PC-3 (cell line): ENCODE measurements at regions not wholly inside any gene's neighbourhood (a gene's known extent, or its start where the extent isn't known, plus 50 kb on each side); places are given as distances from the start of the nearest gene placed in this dataset.

Experiments
- ATAC-seq: fragments of 200-7000 bp; cut with Tn5 transposase; 2 replicates; pipeline ENCODE4 v1.9.1; 2020; ENCODE audit warnings: mild to moderate bottlenecking, moderate library complexity
- BruUV-seq: library from RNA; stranded (reverse); fragments of 400-500 nt; replicated peaks from 2 replicates; lab custom pipeline; 2021; lab: Mats Ljungman, UMichigan
- CTCF ChIA-PET: fragments of 300-600 bp; sonication (Branson Sonifier 250); formaldehyde crosslinking; loops from one replicate; lab custom pipeline; 2022; ENCODE audit warnings: antibody characterized with exemption; lab: Charles Lee
- POLR2A ChIA-PET: fragments of 300-600 bp; sonication (Branson Sonifier 250); formaldehyde crosslinking; loops from one replicate; lab custom pipeline; 2022; ENCODE audit warnings: antibody characterized with exemption; ENCODE audit not compliant: unreplicated experiment; lab: Charles Lee
- DNase-seq: peaks from one replicate; pipeline ENCODE4 v3.0.0-alpha.2; 2015
- H2AFZ ChIP-seq: fragments of 300-600 bp; sonication (generic); 2 replicates; pipeline ENCODE4 v1.6.0; 2016; ENCODE audit warnings: antibody characterized with exemption, low read length
- H3F3A ChIP-seq: fragments of 300-600 bp; sonication (generic); one replicate; pipeline ENCODE4 v1.6.0; 2017; ENCODE audit warnings: antibody characterized with exemption, low read length, control low read depth, mild to moderate bottlenecking; ENCODE audit not compliant: unreplicated experiment
- H3K27ac ChIP-seq: fragments of 300-600 bp; sonication (generic); 2 replicates; pipeline ENCODE4 v1.5.1; 2016; ENCODE audit warnings: mild to moderate bottlenecking, low read length
- H3K27me3 ChIP-seq: fragments of 300-600 bp; sonication (generic); 2 replicates; pipeline ENCODE4 v1.6.1; 2016; ENCODE audit warnings: low read length, mixed read lengths
- H3K36me3 ChIP-seq: fragments of 300-600 bp; sonication (generic); 2 replicates; pipeline ENCODE4 v1.6.1; 2016; ENCODE audit warnings: low read depth, mixed run types, low read length, mixed read lengths
- H3K4me1 ChIP-seq: fragments of 300-600 bp; sonication (generic); 2 replicates; pipeline ENCODE4 v1.5.1; 2016; ENCODE audit warnings: low read length; ENCODE audit not compliant: insufficient read depth
- H3K4me2 ChIP-seq: fragments of 300-600 bp; sonication (generic); 2 replicates; pipeline ENCODE4 v1.6.0; 2016; ENCODE audit warnings: low read length
- H3K4me3 ChIP-seq: fragments of 300-600 bp; sonication (generic); 2 replicates; pipeline ENCODE4 v1.5.1; 2016; ENCODE audit warnings: mild to moderate bottlenecking, low read length, mixed read lengths
- H3K79me2 ChIP-seq: fragments of 300-600 bp; sonication (generic); 2 replicates; pipeline ENCODE4 v1.6.1; 2017; ENCODE audit warnings: low read length, mixed read lengths
- H3K9ac ChIP-seq: fragments of 300-600 bp; sonication (generic); 2 replicates; pipeline ENCODE4 v1.6.0; 2016; ENCODE audit warnings: mild to moderate bottlenecking, low read length
- H3K9me2 ChIP-seq: fragments of 300-600 bp; sonication (generic); replicated peaks from 2 replicates; pipeline ENCODE4 v1.6.1; 2016; ENCODE audit warnings: mixed run types, low read length, mixed read lengths
- H3K9me3 ChIP-seq: fragments of 300-600 bp; sonication (generic); 2 replicates; pipeline ENCODE4 v1.6.1; 2016; ENCODE audit warnings: low read length, mixed read lengths
- H4K20me1 ChIP-seq: fragments of 300-600 bp; sonication (generic); 2 replicates; pipeline ENCODE4 v1.6.1; 2016; ENCODE audit warnings: low read length, mixed read lengths
- EZH2 ChIP-seq: fragments of 300-600 bp; sonication (generic); IDR thresholded peaks from one replicate; pipeline ENCODE4 v1.6.1; 2017; ENCODE audit warnings: antibody characterized with exemption, mild to moderate bottlenecking, low read length; ENCODE audit not compliant: unreplicated experiment
- EZH2phosphoT487 ChIP-seq: fragments of 300-600 bp; sonication (generic); IDR thresholded peaks from 2 replicates; pipeline ENCODE4 v1.6.1; 2018; ENCODE audit warnings: mild to moderate bottlenecking, antibody characterized with exemption, low read length, borderline replicate concordance
- intact Hi-C: fragments of 100-400 bp; cut with micrococcal nuclease; formaldehyde crosslinking; loops from 2 replicates; pipeline ENCODE4 v1.9.0; 2023
- TF ChIP-seq, protein P1 (sequence below): fragments of 300-600 bp; sonication (generic); conservative IDR thresholded peaks from 2 replicates; pipeline ENCODE4 v1.5.1; 2017; ENCODE audit warnings: antibody characterized with exemption, low read depth, mild to moderate bottlenecking, low read length

DNA sequence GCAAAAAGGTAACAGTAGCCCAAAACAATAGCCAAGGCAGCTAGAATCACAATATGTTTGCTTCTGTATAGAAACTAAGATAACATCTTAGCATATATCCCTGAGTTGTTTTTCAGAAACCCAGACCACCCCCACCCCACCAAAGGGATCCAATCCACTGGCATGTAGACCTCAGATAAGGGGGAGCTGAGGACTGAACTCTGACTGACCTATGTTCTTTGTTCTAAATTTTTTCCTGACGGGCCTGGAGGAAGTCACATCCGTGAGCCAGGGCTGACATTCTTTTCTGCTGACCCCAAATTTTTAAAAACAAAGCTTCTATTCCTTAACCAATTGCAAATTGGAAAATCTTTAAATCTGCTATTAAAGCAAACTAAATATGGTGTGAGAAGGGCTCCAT lies 493.9 kb upstream of the IGFBP3 start:
- Histone ChIP-seq H2AFZ (no peak overlapping the region), H3K79me2 (no peaks in the 10 kb centered on the region), H3K9ac (no peak overlapping the region), H3K4me1 (no peaks in the 10 kb centered on the region), H3K9me3 (no peaks in the 10 kb centered on the region), H3K36me3 (no peaks in the 10 kb centered on the region), H3K27ac (no peak overlapping the region), H3K9me2 (no peaks in the 10 kb centered on the region), H3K4me2 (no peak overlapping the region), H3K27me3 (no peaks in the 10 kb centered on the region), H4K20me1 (no peaks in the 10 kb centered on the region), H3K4me3 (no peak overlapping the region), H3F3A (no peaks in the 10 kb centered on the region)
- BruUV-seq = no TSS peak
- no peak for DNase-seq
- ATAC-seq = no peak
- intact Hi-C loops = no loop called here
- TF ChIP-seq, protein P1, sequence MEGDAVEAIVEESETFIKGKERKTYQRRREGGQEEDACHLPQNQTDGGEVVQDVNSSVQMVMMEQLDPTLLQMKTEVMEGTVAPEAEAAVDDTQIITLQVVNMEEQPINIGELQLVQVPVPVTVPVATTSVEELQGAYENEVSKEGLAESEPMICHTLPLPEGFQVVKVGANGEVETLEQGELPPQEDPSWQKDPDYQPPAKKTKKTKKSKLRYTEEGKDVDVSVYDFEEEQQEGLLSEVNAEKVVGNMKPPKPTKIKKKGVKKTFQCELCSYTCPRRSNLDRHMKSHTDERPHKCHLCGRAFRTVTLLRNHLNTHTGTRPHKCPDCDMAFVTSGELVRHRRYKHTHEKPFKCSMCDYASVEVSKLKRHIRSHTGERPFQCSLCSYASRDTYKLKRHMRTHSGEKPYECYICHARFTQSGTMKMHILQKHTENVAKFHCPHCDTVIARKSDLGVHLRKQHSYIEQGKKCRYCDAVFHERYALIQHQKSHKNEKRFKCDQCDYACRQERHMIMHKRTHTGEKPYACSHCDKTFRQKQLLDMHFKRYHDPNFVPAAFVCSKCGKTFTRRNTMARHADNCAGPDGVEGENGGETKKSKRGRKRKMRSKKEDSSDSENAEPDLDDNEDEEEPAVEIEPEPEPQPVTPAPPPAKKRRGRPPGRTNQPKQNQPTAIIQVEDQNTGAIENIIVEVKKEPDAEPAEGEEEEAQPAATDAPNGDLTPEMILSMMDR = no peak
- TF ChIP-seq EZH2 (no peak), EZH2phosphoT487 (no peak)
- ChIA-PET POLR2A (no interaction called here), CTCF (no interaction called here)

DNA sequence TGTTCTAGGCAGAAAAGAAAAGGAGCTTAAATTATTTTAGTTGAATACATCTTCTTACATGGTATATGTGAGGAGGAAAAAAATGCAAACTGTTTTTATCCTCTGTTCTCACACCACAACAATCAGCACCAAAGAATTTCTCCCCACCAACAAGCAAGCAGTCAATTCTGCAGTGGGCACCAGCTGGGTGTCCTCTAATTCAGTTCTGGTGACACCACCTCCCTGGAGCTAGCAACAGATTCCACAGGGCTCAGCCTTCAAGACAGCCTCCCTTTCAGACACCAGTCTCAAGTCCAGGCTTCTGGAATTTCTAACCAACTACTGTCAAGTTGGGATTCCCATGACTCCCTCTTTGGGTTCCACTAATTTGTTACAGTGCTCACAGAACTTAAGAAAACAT lies 490.2 kb upstream of the IGFBP3 start:
- Histone ChIP-seq H3F3A (no peaks in the 10 kb centered on the region), H3K79me2 (no peaks in the 10 kb centered on the region), H3K36me3 (no peaks in the 10 kb centered on the region), H3K4me2 (no peak overlapping the region), H3K27ac (no peak overlapping the region), H3K9me3 (no peaks in the 10 kb centered on the region), H3K4me1 (no peaks in the 10 kb centered on the region), H3K4me3 (no peak overlapping the region), H2AFZ (no peak overlapping the region), H3K27me3 (no peaks in the 10 kb centered on the region), H3K9me2 (no peaks in the 10 kb centered on the region), H3K9ac (no peak overlapping the region), H4K20me1 (no peaks in the 10 kb centered on the region)
- no peak for TF ChIP-seq EZH2
- TF ChIP-seq EZH2phosphoT487 = no peak
- TF ChIP-seq, protein P1 = no peak
- no TSS peak for BruUV-seq
- intact Hi-C loops = no loop called here
- DNase-seq = no peak
- CTCF ChIA-PET = no interaction called here
- no peak for ATAC-seq
- POLR2A ChIA-PET = no interaction called here

DNA sequence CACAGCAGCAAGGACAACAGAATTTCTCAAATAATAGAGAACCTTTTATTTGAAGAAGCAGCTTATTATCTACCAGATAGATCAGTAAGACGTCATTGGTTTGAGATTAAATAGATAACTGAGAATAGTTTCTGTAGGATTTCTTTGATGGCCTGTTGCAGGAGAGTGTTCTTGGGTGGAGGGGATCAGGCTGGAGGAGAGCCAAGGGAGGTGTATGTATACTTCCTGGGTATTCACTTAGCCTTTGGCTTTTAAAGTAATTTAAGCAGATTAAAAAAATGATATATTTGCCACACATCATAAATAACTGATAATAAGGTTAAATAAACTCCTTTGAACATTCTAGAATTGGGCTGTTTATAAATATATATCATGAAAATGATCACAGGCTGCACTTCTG lies 486.1 kb upstream of the IGFBP3 start:
- ATAC-seq (no peak), DNase-seq (no peak)
- BruUV-seq = no TSS peak
- Histone ChIP-seq H3K4me1 (no peaks in the 10 kb centered on the region), H3K79me2 (no peaks in the 10 kb centered on the region), H3K9me2 (no peaks in the 10 kb centered on the region), H4K20me1 (no peaks in the 10 kb centered on the region), H3K36me3 (no peaks in the 10 kb centered on the region), H3F3A (no peaks in the 10 kb centered on the region), H3K9ac (no peak overlapping the region), H2AFZ (no peak overlapping the region), H3K27me3 (no peaks in the 10 kb centered on the region), H3K9me3 (no peaks in the 10 kb centered on the region), H3K4me2 (no peak overlapping the region), H3K4me3 (no peak overlapping the region), H3K27ac (no peak overlapping the region)
- intact Hi-C loops = no loop called here
- ChIA-PET POLR2A (no interaction called here), CTCF (no interaction called here)
- TF ChIP-seq, protein P1 = no peak
- TF ChIP-seq EZH2 (no peak), EZH2phosphoT487 (no peak)
